Kidney (tissue), 13 donors: ENCODE measurements at regions not wholly inside any gene's neighbourhood (a gene's known extent, or its start where the extent isn't known, plus 50 kb on each side); places are given as distances from the start of the nearest gene placed in this dataset.

ENCODE experiments used
- DNase-seq, 5 donors: peaks; one replicate each; pipeline ENCODE4 v3.0.0-alpha.2; 2013 to 2020
- FAIRE-seq: peaks from 2 replicates; lab custom pipeline; 2012; peaks lifted over from hg19 to GRCh38; lab: Jason Lieb, UNC
- H3K27ac ChIP-seq, 2 donors: one replicate each; pipeline ENCODE4 v1.7.0; 2013; ENCODE audit warnings: low read depth in 2 of 2, low read length in 2 of 2, inconsistent platforms in 1 of 2
- H3K27me3 ChIP-seq: one replicate; pipeline ENCODE4 v1.7.1; 2013; ENCODE audit warnings: low read length, inconsistent platforms; ENCODE audit not compliant: control insufficient read depth, insufficient read depth
- H3K36me3 ChIP-seq, 3 donors: one replicate each; pipeline versions ENCODE4 v1.7.0 to v1.7.1; 2013; ENCODE audit warnings: low read length in 3 of 3, control low read depth in 1 of 3, inconsistent platforms in 1 of 3; ENCODE audit not compliant: insufficient read depth in 3 of 3, control insufficient read depth in 2 of 3
- H3K4me1 ChIP-seq, 3 donors: one replicate each; pipeline versions ENCODE4 v1.7.0 to v1.7.1; 2013; ENCODE audit warnings: low read length in 3 of 3, inconsistent platforms in 1 of 3, low read depth in 1 of 3; ENCODE audit not compliant: control insufficient read depth in 2 of 3, insufficient read depth in 2 of 3
- H3K4me3 ChIP-seq, 3 donors: one replicate each; pipeline versions ENCODE4 v1.7.0 to v1.8.1; 2013; ENCODE audit warnings: low read length in 3 of 3, control low read depth in 1 of 3, inconsistent platforms in 1 of 3
- H3K9ac ChIP-seq, 3 donors: one replicate each; pipeline versions ENCODE4 v1.7.0 to v1.7.1; 2013; ENCODE audit warnings: low read length in 3 of 3, control low read depth in 1 of 3, inconsistent platforms in 1 of 3
- H3K9me3 ChIP-seq, 3 donors: one replicate each; pipeline versions ENCODE4 v1.7.0 to v1.7.1; 2013; ENCODE audit warnings: low read length in 3 of 3, control low read depth in 1 of 3, inconsistent platforms in 1 of 3; ENCODE audit not compliant: control insufficient read depth in 2 of 3, insufficient read depth in 1 of 3
- intact Hi-C: fragments of 100-400 bp; cut with DNase I; formaldehyde crosslinking; loops from one replicate; pipeline ENCODE4 v1.11.1; 2022
- TF ChIP-seq, protein P1 (sequence below): IDR thresholded peaks from 3 replicates; pipeline ENCODE4 v1.5.1; 2012; ENCODE audit warnings: mild to moderate bottlenecking, moderate library complexity, borderline replicate concordance; ENCODE audit not compliant: insufficient read depth; ENCODE audit errors: extremely low read depth
- donor health status: control.
- donor health status: control.
- donor health status: control.
- donor health status: control.
- donor health status: control.
- donor health status: DM: yes; HTN: yes; CAD: no.
- donor health status: Normal renal cell carcinoma (clear cell type).

DNA sequence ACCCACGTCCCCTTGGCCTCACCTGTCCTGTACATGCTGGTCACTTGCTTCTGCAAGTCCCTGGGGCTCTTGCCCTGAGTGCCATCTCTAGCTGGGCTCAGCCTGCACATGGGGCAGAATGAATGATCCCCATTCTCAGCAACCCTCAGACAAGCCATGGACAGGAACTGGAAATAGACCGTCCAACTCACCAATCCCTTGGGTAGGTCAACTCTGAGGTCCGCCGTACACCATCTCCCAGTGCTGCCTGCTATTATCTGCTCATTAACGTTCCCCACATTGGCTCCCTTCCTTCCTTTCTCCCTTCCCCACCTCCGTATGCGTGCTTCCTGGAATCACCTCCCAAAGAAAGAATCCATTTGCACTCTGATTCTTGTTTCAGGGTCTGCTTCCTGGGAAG, 335.0 kb downstream of the SFMBT2 start:
- intact Hi-C loops = no loop called here
- Histone ChIP-seq H3K36me3 (no peaks in the 10 kb centered on the region), H3K9me3 (no peaks in the 10 kb centered on the region), H3K27me3 (no peaks in the 10 kb centered on the region), H3K27ac (no peak overlapping the region), H3K4me1 (no peaks in the 10 kb centered on the region), H3K9ac (no peak overlapping the region), H3K4me3 (no peak overlapping the region)
- DNase-seq = no peak
- no peak for FAIRE-seq
- TF ChIP-seq, protein P1, sequence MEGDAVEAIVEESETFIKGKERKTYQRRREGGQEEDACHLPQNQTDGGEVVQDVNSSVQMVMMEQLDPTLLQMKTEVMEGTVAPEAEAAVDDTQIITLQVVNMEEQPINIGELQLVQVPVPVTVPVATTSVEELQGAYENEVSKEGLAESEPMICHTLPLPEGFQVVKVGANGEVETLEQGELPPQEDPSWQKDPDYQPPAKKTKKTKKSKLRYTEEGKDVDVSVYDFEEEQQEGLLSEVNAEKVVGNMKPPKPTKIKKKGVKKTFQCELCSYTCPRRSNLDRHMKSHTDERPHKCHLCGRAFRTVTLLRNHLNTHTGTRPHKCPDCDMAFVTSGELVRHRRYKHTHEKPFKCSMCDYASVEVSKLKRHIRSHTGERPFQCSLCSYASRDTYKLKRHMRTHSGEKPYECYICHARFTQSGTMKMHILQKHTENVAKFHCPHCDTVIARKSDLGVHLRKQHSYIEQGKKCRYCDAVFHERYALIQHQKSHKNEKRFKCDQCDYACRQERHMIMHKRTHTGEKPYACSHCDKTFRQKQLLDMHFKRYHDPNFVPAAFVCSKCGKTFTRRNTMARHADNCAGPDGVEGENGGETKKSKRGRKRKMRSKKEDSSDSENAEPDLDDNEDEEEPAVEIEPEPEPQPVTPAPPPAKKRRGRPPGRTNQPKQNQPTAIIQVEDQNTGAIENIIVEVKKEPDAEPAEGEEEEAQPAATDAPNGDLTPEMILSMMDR = no peak

DNA sequence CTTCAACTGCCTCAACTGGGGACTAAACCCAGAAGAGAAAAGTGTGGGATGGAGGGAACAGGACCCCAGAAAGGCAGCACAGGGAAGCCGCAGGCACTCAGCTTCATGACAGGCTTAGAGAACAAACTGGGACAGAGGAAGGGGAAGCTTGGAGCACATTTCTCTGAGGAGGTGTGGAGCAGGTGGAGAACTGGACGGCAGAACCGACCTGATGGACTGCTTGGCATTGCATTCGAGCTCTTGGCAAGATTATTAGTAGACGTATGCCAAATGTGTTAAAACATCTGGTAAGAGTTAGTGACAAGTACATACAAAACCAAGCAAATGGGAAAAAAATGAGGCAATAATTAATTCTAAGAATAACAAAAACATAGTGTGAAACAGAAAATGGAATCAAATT, 335.7 kb downstream of the SFMBT2 start:
- Histone ChIP-seq H3K27ac (no peak overlapping the region), H3K9me3 (no peaks in the 10 kb centered on the region), H3K4me3 (no peak overlapping the region), H3K36me3 (no peaks in the 10 kb centered on the region), H3K4me1 (no peaks in the 10 kb centered on the region), H3K27me3 (no peaks in the 10 kb centered on the region), H3K9ac (no peak overlapping the region)
- DNase-seq = no peak
- FAIRE-seq = no peak
- intact Hi-C loops = no loop called here
- TF ChIP-seq, protein P1 = no peak

DNA sequence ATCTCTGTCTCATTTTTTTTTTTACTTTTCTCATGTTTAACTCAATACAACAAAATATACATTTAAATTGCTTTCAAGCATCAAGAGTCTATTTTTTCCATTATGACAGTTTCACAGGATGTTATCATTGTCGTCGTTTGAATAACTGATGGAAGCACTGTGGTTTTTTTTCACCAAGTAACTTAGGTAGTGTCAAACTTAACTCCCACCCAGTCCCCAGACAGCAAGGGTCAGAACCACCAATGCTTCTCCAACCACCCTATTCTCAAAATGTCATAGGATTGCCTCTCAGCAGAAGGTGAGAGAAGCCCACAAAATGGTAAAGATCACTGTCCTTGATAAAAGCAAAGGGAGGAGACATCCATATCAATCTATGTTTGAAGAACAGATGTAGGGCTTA, 339.4 kb downstream of the SFMBT2 start:
- FAIRE-seq = no peak
- Histone ChIP-seq H3K4me1 (no peaks in the 10 kb centered on the region), H3K9ac (no peak overlapping the region), H3K9me3 (no peaks in the 10 kb centered on the region), H3K4me3 (no peak overlapping the region), H3K27ac (no peak overlapping the region), H3K36me3 (no peaks in the 10 kb centered on the region), H3K27me3 (no peaks in the 10 kb centered on the region)
- intact Hi-C loops = no loop called here
- no peak for DNase-seq
- TF ChIP-seq, protein P1 = no peak

DNA sequence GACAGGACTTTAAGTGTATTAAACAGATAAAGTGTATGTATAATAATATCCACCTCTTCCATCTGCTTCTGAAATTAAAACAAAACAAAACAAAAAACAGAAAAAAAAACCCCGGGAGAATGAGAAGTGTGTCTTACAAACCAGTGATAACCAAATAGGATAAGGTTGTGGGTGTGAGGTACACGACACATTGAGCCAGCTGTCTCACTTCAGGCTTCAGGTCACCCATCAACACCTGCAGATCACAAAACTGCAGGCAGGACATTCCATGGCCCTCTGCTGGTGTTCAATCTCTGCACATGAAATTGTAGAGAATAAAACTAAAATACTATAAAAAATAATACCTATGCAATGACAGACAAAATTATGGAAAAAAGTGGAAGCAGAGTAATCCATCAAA, 339.9 kb downstream of the SFMBT2 start:
- TF ChIP-seq, protein P1 = no peak

More for the DNA sequence above, 339.9 kb downstream of the SFMBT2 start:
- FAIRE-seq (no peak), DNase-seq (no peak)
- no peaks in the 10 kb centered on the region for H3K27me3 ChIP-seq
- H3K27ac ChIP-seq = no peak overlapping the region
- H3K4me3 ChIP-seq = no peak overlapping the region
- no peak overlapping the region for H3K9ac ChIP-seq
- no peaks in the 10 kb centered on the region for H3K4me1 ChIP-seq
- H3K36me3 ChIP-seq = no peaks in the 10 kb centered on the region
- intact Hi-C loops = no loop called here
- H3K9me3 ChIP-seq = no peaks in the 10 kb centered on the region
